PC-9 (cell line): ENCODE measurements at regions not wholly inside any gene's neighbourhood (a gene's known extent, or its start where the extent isn't known, plus 50 kb on each side); places are given as distances from the start of the nearest gene placed in this dataset.
"Not testable (repeated sequence)": the region's sequence is repeated elsewhere in the genome, so short reads cannot be mapped to it uniquely, and the experiment has no call there.

Source experiments
- BruUV-seq: library from RNA; stranded (reverse); fragments of 400-500 nt; replicated peaks from 2 replicates; lab custom pipeline; 2021; lab: Mats Ljungman, UMichigan
- CTCF ChIA-PET: fragments of 300-600 bp; sonication (Branson Sonifier 250); formaldehyde crosslinking; loops from one replicate; lab custom pipeline; 2022; ENCODE audit warnings: antibody characterized with exemption; lab: Charles Lee
- POLR2A ChIA-PET: fragments of 300-600 bp; sonication (Branson Sonifier 250); formaldehyde crosslinking; loops from one replicate; lab custom pipeline; 2022; ENCODE audit warnings: antibody characterized with exemption; ENCODE audit not compliant: unreplicated experiment; lab: Charles Lee
- DNase-seq, 2 experiments: peaks; one replicate each; pipeline versions ENCODE4 v3.0.0 to v3.0.0-alpha.2; 2015 to 2022; ENCODE audit warnings: mixed read lengths in 1 of 2
- H2AFZ ChIP-seq: fragments of 200-600 bp; sonication (generic); 2 replicates; pipeline ENCODE4 v1.8.1; 2017; ENCODE audit warnings: antibody characterized with exemption
- H3F3A ChIP-seq: fragments of 200-600 bp; sonication (generic); 2 replicates; pipeline ENCODE4 v1.8.1; 2017; ENCODE audit warnings: antibody characterized with exemption, mild to moderate bottlenecking, low read depth; ENCODE audit not compliant: insufficient read depth
- H3K27ac ChIP-seq: fragments of 200-600 bp; sonication (generic); 2 replicates; pipeline ENCODE4 v1.6.1; 2016; ENCODE audit warnings: mixed run types
- H3K27me3 ChIP-seq: fragments of 200-600 bp; sonication (generic); 2 replicates; pipeline ENCODE4 v1.6.1; 2016; ENCODE audit warnings: low read depth, mixed run types; ENCODE audit not compliant: insufficient read depth
- H3K36me3 ChIP-seq: fragments of 200-600 bp; sonication (generic); 2 replicates; pipeline ENCODE4 v1.6.1; 2016; ENCODE audit warnings: low read depth, mixed run types
- H3K4me1 ChIP-seq: fragments of 200-600 bp; sonication (generic); replicated peaks from 2 replicates; pipeline ENCODE4 v1.6.1; 2016; ENCODE audit warnings: mixed run types; ENCODE audit not compliant: insufficient read depth
- H3K4me2 ChIP-seq: fragments of 200-600 bp; sonication (generic); 2 replicates; pipeline ENCODE4 v1.6.1; 2017; ENCODE audit warnings: mixed run types
- H3K4me3 ChIP-seq: fragments of 200-600 bp; sonication (generic); 2 replicates; pipeline ENCODE4 v1.6.1; 2016; ENCODE audit warnings: mixed run types
- H3K79me2 ChIP-seq: fragments of 200-600 bp; sonication (generic); 2 replicates; pipeline ENCODE4 v1.6.1; 2017; ENCODE audit warnings: low read depth, mixed run types
- H3K9me2 ChIP-seq: fragments of 200-600 bp; sonication (generic); 2 replicates; pipeline ENCODE4 v1.8.1; 2017; ENCODE audit warnings: mild to moderate bottlenecking; ENCODE audit not compliant: insufficient read depth
- H3K9me3 ChIP-seq: fragments of 200-600 bp; sonication (generic); 2 replicates; pipeline ENCODE4 v1.8.1; 2016; ENCODE audit warnings: low read depth; ENCODE audit not compliant: insufficient read depth
- H4K20me1 ChIP-seq: fragments of 200-600 bp; sonication (generic); 2 replicates; pipeline ENCODE4 v1.8.1; 2017; ENCODE audit not compliant: insufficient read depth
- CTCF ChIP-seq: fragments of 200-600 bp; sonication (generic); conservative IDR thresholded peaks from 2 replicates; pipeline ENCODE4 v1.6.1; 2017; ENCODE audit warnings: mixed run types, antibody characterized with exemption, mild to moderate bottlenecking, moderate library complexity
- EZH2 ChIP-seq: fragments of 200-600 bp; sonication (generic); IDR thresholded peaks from 2 replicates; pipeline ENCODE4 v1.8.0; 2017; ENCODE audit warnings: antibody characterized with exemption, low read depth
- intact Hi-C: fragments of 100-400 bp; cut with micrococcal nuclease; formaldehyde crosslinking; loops from one replicate; pipeline ENCODE4 v1.10.0; 2022; ENCODE audit not compliant: unreplicated experiment

DNA sequence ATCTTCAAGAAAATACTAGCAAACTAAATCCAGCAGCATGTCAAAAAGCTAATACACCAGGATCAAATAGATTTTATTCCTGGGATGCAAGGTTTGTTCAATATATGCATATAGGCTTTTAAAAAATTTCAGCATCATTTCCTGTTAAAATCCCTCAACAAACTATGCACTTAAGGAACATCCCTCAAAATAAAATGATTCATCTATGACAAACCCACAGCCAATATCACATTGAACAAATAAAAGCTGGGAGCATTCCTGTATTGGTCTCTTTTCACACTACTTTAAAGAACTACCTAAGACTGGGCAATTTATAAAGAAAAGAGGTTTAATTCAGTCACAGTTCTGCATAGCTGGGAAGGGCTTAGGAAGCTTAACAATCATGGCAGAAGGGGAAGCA is 726.7 kb downstream of the GRXCR1 start:
- Histone ChIP-seq H3K4me3 (no peak overlapping the region), H2AFZ (no peak overlapping the region), H3F3A (no peaks in the 10 kb centered on the region), H3K27ac (no peak overlapping the region), H3K79me2 (no peaks in the 10 kb centered on the region), H3K4me2 (no peak overlapping the region), H3K36me3 (no peaks in the 10 kb centered on the region), H3K9me2 (no peaks in the 10 kb centered on the region), H3K4me1 (no peaks in the 10 kb centered on the region), H3K27me3 (no peaks in the 10 kb centered on the region), H3K9me3 (no peaks in the 10 kb centered on the region), H4K20me1 (no peaks in the 10 kb centered on the region)
- BruUV-seq: no TSS peak
- no peak for DNase-seq
- CTCF ChIA-PET: no interaction called here
- intact Hi-C loops: no loop called here
- POLR2A ChIA-PET: no interaction called here
- TF ChIP-seq CTCF: no peak
- TF ChIP-seq EZH2: no peak

DNA sequence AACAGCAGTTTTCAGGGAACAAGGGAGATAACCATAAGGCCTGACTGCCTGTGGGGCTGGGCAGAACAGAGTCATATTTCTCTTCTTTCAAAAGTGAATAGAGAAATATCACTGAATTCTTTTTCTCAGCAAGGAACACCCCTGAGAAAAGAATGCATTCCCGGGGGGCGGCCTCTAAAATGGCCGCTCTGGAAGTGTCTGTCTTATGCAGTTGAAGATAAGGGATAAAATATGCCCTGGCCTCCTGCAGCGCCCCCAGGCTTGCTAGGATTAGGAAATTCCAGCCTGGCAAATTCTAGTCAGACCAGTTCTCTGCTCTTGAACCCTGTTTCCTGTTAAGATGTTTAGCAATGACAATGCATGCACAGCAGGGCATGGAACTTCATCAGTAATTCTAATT is 745.4 kb downstream of the GRXCR1 start:
- CTCF ChIA-PET, H3K36me3 ChIP-seq, H2AFZ ChIP-seq, DNase-seq, H3K4me1 ChIP-seq, H3K27ac ChIP-seq, H4K20me1 ChIP-seq, BruUV-seq, H3F3A ChIP-seq, H3K4me3 ChIP-seq, H3K9me2 ChIP-seq, H3K79me2 ChIP-seq, H3K4me2 ChIP-seq, H3K27me3 ChIP-seq, POLR2A ChIA-PET, intact Hi-C loops, H3K9me3 ChIP-seq: not testable (repeated sequence)

GRCh38 chr4:43651991-43652390 is 759.5 kb downstream of the GRXCR1 start:
- no peaks in the 10 kb centered on the region for H4K20me1 ChIP-seq
- CTCF ChIA-PET: no interaction called here
- DNase-seq: no peak
- H3K9me3 ChIP-seq: no peaks in the 10 kb centered on the region
- TF ChIP-seq EZH2 (no peak), CTCF (no peak)
- no peak overlapping the region for H3K4me3 ChIP-seq
- H3K27ac ChIP-seq: no peak overlapping the region
- BruUV-seq: no TSS peak
- H2AFZ ChIP-seq: no peak overlapping the region
- intact Hi-C loops: no loop called here
- H3K4me2 ChIP-seq: no peak overlapping the region
- H3F3A ChIP-seq: no peaks in the 10 kb centered on the region
- no peaks in the 10 kb centered on the region for H3K27me3 ChIP-seq
- H3K9me2 ChIP-seq: no peaks in the 10 kb centered on the region
- no peaks in the 10 kb centered on the region for H3K36me3 ChIP-seq
- H3K4me1 ChIP-seq: no peaks in the 10 kb centered on the region
- H3K79me2 ChIP-seq: no peaks in the 10 kb centered on the region
- POLR2A ChIA-PET: no interaction called here

DNA sequence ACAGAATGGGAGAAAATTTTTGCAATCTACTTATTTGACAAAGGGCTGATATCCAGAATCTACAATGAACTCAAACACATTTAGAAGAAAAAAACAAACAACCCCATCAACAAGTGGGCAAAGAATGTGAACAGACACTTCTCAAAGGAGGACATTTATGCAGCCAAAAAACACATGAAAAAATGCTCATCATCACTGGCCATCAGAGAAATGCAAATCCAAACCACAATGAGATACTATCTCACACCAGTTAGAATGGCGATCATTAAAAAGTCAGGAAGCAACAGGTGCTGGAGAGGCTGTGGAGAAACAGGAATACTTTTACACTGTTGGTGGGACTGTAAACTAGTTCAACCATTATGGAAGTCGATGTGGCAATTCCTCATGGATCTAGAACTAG is 767.0 kb downstream of the GRXCR1 start:
- H3K27ac ChIP-seq, DNase-seq, H4K20me1 ChIP-seq, H3K36me3 ChIP-seq, H3K9me2 ChIP-seq, H3K4me3 ChIP-seq, H3K9me3 ChIP-seq, BruUV-seq, intact Hi-C loops, POLR2A ChIA-PET, H3K79me2 ChIP-seq, H3K4me1 ChIP-seq, CTCF ChIA-PET, H3K4me2 ChIP-seq, H2AFZ ChIP-seq, H3K27me3 ChIP-seq, H3F3A ChIP-seq: not testable (repeated sequence)

DNA sequence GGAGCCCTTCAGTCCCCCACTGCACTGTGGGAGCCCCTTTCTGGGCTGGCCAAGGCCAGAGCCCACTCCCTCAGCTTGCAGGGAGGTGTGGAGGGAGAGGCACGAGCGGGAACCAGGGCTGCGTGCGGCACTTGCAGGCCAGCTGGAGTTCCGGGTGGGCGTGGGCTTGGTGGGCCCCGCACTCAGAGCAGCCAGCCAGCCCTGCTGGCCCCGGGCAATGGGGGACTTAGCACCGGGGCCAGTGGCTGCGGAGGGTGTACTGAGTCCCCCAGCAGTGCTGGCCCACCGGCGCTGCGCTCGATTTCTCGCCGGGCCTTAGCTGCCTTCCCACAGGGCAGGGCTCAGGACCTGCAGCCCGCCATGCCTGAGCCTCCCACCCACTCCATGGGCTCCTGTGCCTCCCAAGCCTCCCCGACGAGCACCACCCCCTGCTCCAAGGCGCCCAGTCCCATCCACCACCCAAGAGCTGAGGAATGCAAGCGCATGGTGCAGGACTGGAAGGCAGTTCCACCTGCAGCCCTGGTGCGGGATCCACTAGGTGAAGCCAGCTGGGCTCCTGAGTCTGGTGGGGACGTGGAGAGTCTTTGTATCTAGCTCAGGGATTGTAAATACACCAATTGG is 776.2 kb downstream of the KCTD8 start:
- H2AFZ ChIP-seq, H3K4me1 ChIP-seq, H3K9me2 ChIP-seq, CTCF ChIA-PET, H3K27me3 ChIP-seq, H3K4me2 ChIP-seq, H3K27ac ChIP-seq, H3K79me2 ChIP-seq, H3K4me3 ChIP-seq, POLR2A ChIA-PET, BruUV-seq, DNase-seq, H4K20me1 ChIP-seq, H3K9me3 ChIP-seq, intact Hi-C loops, H3K36me3 ChIP-seq, H3F3A ChIP-seq: not testable (repeated sequence)
